Stimulated activated CD4-positive, alpha-beta T cell treated with anti-CD3 and anti-CD28 coated beads, Interleukin-2, amount 100 ng/mL, for 48 hours (primary cell): ENCODE measurements at regions not wholly inside any gene's neighbourhood (a gene's known extent, or its start where the extent isn't known, plus 50 kb on each side); places are given as distances from the start of the nearest gene placed in this dataset.
"Not testable (repeated sequence)": the region's sequence is repeated elsewhere in the genome, so short reads cannot be mapped to it uniquely, and the experiment has no call there.

Experiments used
- DNase-seq, 2 donors: peaks; one replicate each; pipeline ENCODE4 v3.0.0-alpha.2; 2020

DNA sequence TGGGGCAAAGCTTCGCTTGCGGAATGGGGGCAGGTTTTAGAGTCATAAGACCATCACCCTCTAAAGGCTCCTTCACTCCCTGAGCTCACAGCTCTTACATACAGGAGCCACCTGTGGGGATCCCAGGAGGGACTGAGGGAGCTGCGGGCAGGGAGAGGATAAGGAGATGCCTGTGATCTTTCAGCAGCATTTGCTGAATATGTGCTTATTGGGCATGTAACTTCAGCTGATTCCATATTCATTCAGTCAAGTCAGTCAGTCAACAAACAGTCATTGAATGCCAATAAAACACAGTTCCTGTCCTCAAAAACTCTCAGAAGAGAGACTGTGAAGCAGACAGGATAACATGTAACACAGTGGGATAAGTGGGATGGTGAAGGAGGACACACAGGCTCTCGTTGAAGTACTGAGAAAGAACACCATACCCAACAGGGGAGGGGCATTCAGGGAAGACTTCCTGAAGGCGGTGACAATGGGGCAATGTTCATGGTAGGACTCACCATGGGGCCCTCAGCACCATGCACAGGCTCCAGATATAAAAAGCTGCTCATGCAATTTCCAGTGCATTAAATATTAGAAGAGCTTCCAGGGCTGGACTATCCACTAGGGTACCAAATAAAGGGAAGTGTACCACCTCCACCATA is 240.9 kb downstream of the UACA start:
- no peak for DNase-seq

- no peak for DNase-seq
These were observed 241.6 kb downstream of the UACA start for GRCh38 chr15:70521576-70522322.

- DNase-seq, result no peak
These were observed 243.7 kb downstream of the UACA start for GRCh38 chr15:70519616-70520015.

- DNase-seq, result no peak
These were observed 244.4 kb downstream of the UACA start for GRCh38 chr15:70519004-70519365.

DNA sequence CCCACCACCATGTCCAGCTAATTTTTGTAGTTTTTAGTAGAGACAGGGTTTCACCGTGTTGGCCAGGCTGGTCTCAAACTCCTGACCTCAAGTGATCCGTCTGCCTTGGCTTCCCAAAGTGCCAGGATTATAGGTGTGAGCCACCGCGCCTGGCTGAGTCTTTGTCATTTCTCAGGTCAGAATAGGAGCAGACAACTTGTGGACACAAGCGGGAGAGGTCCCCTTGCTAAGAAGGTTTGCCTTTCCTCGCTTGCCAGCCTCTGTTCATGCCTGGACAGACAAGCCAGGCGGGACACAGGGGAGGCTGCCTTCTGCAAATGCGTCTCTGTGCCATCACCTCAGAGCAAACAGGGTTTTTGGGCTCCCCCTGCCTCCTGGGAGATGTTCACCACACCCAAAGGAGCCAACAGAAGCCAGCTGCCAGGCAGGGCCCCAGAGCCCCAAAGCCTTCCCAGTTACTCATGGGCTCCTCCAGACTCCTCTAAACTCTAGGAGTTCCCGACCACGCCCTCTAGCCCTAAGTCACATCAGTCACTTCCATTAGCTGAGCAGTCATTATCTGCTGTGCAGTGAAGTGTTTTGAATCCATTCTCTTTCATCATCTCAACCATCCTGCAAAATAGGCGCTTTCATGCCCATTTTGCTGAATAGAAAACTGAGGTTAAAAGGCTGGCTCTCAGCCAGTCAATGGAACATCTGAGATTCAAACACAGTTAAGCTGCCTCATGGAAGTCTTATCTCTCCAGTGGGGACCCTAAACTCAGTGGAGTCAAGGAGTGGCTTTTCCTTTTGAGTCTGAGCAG is 245.0 kb downstream of the UACA start:
- no peak for DNase-seq

- DNase-seq, result no peak
These were observed 246.2 kb downstream of the UACA start for GRCh38 chr15:70517194-70517590.

DNA sequence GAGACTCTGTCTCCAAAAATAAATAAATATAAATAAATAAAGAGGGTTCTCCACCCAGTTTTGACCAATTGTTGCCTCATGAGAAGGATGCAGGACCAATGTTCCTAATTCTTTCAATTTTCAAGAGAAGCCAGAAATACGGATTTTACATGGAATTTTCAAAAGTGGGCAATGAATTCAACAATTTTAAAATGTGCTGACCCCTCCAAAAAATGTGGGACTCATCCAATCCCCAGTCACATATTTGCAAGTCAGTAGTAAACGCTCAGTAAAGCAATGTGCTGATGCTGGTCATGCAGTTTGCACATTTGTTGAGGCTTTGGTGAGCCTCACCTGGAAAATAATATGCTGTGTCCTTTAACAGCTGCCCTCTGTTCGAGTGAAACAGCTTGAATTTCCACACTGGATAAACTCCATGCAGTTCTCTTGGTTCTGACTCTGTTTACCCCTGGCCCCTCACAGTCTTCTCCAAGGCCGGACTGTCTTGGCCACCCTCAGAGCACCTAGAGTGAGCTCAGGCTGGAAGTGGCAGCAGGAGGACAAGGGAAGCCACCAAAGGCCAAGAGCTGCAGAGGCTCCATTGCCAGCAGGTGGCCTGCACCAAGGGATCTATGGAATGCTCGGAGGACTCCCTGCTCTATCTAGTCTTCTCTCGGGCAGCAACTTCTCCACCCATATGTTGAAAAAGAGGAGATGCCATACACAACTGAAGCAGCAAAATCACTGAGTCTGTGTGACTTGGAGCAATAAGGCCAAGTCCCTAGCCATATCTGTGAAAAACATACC is 246.8 kb downstream of the UACA start:
- DNase-seq, result no peak

GRCh38 chr15:70514251-70514650 is 249.1 kb downstream of the UACA start:
- DNase-seq, result no peak

GRCh38 chr15:70513819-70514218 is 249.5 kb downstream of the UACA start:
- no peak for DNase-seq

GRCh38 chr15:70512772-70513362 is 250.5 kb downstream of the UACA start:
- DNase-seq, result peak; percentile 55 to 60

DNA sequence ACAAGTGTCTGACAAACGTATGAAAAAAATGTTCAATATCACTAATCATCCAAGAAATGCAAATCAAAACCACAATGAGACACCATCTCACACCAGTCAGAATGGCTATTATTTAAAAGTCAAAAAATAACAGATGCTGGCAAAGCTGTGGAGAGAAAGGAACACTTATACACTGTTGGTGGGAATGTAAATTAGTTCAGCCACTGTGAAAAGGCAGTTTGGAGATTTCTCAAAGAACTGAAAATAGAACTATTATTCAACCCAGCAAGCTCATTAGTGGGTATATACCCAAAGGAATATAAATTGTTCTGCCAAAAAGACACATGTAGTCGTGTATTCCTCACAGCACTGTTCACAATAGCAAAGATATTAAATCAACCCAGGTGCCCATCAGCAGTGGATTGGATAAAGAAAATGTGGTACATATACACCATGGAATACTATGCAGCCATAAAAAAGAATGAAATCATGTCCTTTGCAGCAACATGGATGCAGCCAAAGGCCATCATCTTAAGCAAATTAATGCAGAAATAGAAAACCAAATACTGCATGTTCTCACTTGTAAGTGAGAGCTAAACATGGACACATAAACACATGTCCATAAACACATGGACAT is 251.3 kb downstream of the UACA start:
- not testable (repeated sequence) for DNase-seq

DNA sequence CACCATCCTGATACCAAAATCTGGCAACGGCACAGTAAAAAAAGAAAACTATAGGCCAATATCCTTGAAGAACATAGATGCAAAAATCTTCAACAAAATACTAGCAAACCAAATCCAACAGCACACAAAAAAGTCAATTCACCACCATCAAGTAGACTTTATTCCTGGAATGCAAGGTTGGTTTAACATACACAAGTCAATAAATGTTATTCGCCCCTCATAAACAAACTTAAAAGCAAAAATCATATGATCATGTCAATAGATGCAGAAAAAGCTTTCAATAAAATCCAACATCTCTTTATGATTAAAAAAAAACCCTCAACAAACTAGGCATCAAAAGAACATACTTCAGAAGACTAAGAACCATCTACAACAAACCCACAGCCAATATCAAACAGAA is 252.9 kb downstream of the UACA start:
- DNase-seq, result no peak

DNA sequence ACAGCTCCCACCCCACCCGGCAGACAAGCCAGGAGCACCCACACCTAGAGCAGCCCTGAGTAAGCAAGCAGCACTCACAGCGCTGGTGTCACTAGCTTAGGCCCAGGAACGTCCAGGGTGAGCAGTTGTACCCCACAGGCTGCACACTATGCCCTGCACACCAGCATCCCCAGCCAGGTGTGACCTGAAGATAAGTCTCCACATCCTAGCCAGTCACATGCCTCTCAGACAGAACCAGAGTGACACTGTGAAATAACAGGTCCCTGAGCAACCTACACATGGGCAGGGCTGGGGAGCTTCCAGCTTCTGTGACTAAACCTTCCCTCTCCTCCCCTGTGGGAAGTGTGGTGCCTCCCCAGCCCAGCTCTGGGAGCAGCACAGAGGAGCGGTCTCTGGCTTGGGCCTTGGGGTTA is 253.6 kb downstream of the UACA start:
- no peak for DNase-seq

- DNase-seq, result no peak
These were observed 254.1 kb downstream of the UACA start for GRCh38 chr15:70509282-70509662.

DNA sequence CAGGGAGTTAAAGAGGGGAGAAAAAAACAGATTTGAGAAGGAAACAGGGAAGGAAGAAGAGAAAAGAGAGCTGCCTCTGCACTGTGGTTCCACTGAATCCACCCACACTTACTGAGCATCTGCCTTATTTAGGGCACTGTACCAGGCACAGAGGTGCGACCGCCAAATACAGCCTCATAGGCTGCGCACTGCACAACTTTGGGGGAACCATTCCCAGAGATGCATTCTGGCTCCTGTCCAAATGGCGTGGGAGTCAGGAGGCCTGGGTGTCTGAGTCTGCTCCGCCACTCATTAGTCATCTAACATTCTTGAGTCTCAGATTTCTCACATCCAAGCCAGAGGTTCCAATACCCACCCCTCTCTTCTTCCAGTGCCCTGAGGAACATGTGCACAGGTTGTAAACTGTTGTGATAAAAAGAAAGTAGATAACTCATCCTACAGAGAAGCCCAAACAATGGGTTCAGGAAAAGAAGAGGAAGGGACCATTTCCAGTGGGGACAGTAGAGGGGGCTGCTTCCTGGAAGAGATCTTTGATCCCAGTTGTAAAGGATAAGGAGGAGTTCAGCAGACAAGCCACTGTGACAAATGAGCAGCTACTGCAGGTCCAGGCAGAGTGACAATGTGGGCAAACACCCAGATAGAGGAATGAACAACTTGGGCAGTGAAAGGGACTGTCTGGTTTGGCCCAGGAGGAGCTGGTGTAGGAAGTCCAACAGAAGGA is 254.6 kb downstream of the UACA start:
- peak in 1 of 2 donors; percentile 40 for DNase-seq

DNA sequence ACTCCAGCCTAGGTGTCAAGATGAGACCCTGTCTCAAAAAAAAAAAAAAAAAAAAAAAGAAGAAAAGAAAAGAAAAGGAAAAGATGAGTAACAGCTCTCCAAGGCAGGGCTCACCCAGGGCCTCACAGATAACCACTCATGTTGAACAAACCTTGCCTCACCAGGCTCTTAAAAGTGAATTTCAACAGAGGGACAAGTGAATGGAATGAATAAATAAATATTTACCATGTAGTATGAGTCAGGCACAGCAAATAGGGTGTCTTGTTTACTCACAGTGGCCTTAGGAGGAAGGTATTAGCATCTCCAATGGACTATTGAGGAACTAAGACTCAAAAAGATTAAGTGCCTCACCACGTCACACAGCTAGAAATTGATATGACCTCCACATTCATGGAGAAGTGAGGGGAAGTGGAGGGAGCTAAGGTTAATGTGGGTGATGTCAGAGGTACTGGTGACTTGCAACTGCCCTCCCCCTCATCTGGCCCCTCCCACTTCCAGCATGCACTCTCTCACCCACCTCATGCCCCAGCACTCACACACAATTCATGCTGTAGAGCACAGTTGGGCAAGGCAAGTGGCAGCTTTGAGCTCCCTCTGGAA is 255.5 kb downstream of the UACA start:
- no peak for DNase-seq

DNA sequence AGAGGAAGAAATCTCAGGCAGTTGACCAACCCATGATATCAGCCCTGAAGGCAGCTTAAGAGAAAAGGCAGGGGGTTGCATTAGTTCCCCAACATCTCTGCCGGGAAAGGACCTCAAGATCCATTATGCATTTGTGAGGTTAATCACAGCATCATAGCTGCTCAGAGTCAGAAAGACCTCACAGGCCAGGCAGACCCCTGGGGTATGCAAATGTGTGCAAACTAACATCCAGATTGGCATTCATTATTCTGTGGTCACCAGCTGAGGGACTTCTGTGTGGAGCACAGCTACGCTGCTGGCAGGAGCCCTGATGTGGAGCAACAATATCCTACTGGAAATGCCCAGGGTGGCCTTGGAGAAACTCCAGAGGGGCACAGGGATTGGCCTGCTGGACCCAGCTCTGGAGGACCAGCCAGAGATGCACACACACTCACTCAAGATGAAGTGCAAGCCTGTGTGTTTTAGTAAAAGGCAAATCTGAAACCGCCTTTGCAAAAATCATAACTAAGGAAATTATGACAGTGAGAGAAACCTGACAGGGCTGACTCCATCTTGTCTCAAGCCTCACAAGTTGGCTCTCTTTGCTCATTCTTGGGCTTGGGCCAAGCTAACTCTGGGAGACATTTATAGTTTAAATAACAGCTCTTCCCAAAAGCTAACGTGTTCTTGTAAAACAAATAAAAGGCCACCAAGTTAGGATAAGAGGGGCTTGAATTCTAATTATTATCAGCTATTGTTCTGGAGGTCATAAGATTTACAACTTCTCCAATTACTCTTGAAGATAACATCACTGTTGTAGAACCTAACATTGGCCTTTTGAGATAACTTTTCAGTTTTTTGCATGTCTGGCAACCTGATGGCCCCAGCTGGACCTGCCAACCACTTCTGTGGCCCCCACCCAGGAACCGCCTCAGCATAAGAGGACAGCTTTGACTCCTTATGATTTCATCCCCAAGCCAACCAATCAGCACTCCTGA is 257.1 kb downstream of the UACA start:
- DNase-seq, result no peak

DNA sequence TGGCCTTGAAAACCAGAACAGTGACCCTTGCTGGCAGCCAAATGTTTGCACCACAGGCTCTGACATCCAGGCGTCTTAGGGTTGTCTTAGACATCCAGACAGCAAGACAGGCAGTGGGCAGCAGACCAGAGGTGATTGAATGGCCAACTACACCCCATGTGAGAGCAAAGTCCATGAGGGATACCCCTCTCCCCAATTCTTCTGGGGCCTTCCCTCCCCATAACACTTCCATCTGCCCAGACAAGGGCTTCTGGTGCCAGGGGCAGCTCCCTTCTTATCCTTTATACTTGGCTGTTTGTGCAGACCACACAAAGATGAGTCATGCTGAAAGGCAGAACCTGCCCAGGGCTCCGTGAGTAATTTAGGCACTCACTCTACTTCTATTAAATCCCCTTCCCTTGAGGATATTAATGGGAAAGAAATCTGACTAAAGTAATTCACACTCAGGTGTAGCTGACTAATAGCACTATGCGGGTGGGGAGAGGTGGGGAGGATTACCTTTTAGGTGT is 257.9 kb downstream of the UACA start:
- no peak for DNase-seq

DNA sequence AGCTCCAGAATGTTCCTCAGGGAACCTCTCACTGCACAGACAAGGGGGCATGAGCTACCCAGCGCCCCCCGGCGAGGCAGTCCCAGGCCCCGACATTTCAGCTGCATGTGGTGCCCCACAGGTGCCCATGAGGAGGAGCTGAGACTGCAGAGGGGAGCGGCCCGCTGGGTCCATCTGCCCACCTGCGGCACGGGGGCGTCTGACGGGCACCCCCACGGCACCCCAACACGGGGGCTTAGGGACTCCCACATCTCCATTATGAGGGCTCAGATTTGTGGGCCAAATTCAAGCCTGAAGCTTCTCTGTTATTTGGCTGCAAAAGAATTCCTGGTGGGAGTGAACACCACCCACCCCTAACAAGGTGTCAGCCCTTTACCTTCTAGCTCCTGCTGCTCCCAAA is 258.4 kb downstream of the UACA start:
- no peak for DNase-seq
